ENCODE measurements at regions not wholly inside any gene's neighbourhood (a gene's known extent, or its start where the extent isn't known, plus 50 kb on each side); places are given as distances from the start of the nearest gene placed in this dataset.

DNA sequence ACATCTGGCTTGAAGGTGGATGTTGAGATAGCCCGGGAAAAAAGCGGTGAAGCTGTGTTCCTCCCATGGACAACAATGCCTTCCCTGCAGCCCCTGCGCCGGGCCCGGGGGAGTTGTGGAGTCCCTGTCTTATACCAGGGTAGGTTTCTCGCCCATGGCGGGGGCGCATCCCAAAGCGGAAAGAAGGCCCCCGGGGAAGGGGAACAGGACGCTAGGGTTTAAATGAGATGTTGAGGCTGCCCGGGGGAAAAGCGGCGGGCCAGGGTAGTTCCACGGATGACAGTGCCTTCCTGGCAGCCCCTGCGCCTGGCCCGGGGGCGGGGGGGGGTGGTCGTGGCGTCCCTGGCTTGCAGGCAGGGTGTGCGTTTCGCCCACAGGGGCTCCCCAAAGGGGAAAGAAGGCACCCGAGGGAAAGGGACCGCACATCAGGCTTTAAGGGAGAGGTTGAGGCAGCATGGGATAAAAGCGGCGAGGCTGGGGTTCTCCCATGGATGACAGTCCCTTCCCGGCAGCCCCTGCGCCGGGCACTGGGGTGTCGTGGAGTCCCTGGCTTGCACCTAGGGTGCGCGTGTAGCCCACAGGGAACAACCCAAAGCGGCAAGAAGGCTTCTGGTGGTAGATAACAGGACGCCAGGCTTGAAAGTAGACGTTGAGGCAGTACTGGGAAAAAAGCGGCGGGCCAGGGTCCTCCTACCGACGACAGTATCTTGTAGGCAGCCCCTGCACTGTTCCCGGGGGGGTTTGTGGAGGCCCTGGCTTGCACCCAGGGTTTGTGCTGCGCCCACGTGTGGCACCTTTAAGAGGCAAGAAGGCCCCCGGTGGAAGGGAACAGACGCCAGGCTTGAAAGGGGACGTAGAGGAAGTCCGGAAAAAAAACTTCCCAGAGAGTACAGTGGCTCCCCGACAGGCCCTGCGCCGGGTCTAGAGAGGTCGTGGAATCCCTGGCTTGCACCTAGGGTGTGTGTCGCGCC, 160.8 kb upstream of the ALG10B start:
- DNase-seq (ENCODE audit: low read depth, low spot score), result no peak
- no peaks in the 10 kb centered on the region for H3K27me3 ChIP-seq (ENCODE audit: control insufficient read depth, insufficient read depth, low read length)
- no peak overlapping the region for H3K4me3 ChIP-seq (ENCODE audit: low read depth, low read length)
- CTCF ChIA-PET, result no interaction called here
- peaks cover 100% of the 10 kb centered on the region for H3K9me3 ChIP-seq (ENCODE audit: control insufficient read depth, insufficient read depth, low read length)
- POLR2A ChIA-PET, result no interaction called here
- H3K27ac ChIP-seq (ENCODE audit: low read depth, low read length), result no peak overlapping the region
- TF ChIP-seq, protein P1, sequence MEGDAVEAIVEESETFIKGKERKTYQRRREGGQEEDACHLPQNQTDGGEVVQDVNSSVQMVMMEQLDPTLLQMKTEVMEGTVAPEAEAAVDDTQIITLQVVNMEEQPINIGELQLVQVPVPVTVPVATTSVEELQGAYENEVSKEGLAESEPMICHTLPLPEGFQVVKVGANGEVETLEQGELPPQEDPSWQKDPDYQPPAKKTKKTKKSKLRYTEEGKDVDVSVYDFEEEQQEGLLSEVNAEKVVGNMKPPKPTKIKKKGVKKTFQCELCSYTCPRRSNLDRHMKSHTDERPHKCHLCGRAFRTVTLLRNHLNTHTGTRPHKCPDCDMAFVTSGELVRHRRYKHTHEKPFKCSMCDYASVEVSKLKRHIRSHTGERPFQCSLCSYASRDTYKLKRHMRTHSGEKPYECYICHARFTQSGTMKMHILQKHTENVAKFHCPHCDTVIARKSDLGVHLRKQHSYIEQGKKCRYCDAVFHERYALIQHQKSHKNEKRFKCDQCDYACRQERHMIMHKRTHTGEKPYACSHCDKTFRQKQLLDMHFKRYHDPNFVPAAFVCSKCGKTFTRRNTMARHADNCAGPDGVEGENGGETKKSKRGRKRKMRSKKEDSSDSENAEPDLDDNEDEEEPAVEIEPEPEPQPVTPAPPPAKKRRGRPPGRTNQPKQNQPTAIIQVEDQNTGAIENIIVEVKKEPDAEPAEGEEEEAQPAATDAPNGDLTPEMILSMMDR (IDR thresholded peaks at IDR 0.05; ENCODE audit: low read depth, low read length), result no peak

DNA sequence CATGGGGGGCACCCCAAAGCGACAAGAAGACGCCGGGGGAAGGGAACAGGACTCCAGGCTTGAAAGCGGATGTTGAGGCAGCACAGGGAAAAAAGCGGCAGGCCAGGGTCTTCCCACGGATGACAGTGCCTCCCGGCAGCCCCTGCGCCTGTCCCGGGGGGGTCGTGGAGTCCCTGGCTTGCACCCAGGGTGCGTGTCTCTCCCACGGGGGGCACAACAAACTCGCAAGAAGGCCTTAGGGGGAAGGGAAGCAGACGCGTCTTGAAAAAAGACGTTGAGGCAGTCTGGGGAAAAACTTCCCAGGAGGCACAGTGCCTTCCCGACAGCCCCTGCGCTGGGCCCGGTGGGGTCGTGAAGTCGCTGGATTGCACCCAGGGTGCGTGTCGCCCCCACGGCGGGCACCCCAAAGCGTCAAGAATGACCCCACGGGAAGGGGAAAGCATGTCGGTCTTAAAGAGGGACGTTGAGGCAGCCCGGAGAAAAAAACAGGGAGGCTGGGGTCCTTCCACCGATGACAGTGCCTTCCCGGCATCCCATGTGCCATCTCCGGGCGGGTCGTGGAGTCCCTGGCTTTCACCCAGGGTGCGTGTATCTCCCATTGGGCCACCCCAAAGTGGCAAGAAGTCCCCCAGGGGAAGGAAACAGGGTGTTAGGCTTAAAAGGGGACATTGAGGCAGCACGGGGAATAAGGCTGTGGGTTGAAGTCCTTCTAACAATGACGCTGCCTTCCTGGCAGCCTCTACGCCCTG, 159.9 kb upstream of the ALG10B start:
- no peaks in the 10 kb centered on the region for H3K27me3 ChIP-seq (ENCODE audit: control insufficient read depth, insufficient read depth, low read length)
- TF ChIP-seq, protein P1 (IDR thresholded peaks at IDR 0.05; ENCODE audit: low read depth, low read length), result no peak

DNA sequence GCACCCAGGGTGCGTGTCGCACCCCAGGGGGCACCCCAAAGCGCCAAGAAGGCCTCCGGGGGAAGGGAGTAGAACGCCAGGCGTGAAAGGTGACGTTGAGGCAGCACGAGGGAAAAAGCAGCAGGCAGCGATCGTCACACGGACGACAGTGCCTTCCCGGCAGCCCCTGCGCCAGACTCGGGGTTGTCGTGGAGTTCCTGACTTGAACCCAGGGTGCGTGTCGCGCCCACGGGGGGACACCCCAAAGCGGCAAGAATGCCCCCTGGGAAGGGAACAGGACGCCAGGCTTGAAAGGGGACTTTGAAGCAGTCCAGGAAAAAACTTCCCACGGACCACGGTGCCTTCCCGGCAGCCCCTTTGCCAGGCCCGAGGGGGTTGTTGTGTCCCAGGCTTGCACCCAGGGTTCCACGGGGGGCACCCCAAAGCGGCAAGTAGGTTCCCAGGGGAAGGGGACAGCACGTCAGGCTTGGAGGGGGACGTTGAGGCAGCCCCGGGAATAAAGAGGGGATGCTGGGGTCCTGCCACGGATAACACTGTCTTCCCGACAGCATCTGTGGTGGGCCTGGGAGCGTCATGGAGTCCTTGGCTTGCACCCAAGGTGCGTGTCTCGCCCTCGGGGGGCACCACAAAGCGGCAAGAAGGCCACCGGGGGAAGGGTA, 159.2 kb upstream of the ALG10B start:
- POLR2A ChIA-PET, result no interaction called here
- no peaks in the 10 kb centered on the region for H3K27me3 ChIP-seq (ENCODE audit: control insufficient read depth, insufficient read depth, low read length)
- no peak overlapping the region for H3K4me3 ChIP-seq (ENCODE audit: low read depth, low read length)
- CTCF ChIA-PET, result no interaction called here
- no peak for DNase-seq (ENCODE audit: low read depth, low spot score)
- H3K9me3 ChIP-seq (ENCODE audit: control insufficient read depth, insufficient read depth, low read length), result peaks cover 100% of the 10 kb centered on the region
- TF ChIP-seq, protein P1 (IDR thresholded peaks at IDR 0.05; ENCODE audit: low read depth, low read length), result no peak
- H3K27ac ChIP-seq (ENCODE audit: low read depth, low read length), result no peak overlapping the region

More for the DNA sequence above, 159.9 kb upstream of the ALG10B start:
- H3K4me3 ChIP-seq (ENCODE audit: low read depth, low read length), result no peak overlapping the region
- DNase-seq (ENCODE audit: low read depth, low spot score), result no peak
- ChIA-PET CTCF (no interaction called here), POLR2A (no interaction called here)
- peaks cover 100% of the 10 kb centered on the region for H3K9me3 ChIP-seq (ENCODE audit: control insufficient read depth, insufficient read depth, low read length)
- no peak overlapping the region for H3K27ac ChIP-seq (ENCODE audit: low read depth, low read length)

- TF ChIP-seq, protein P1 (IDR thresholded peaks at IDR 0.05; ENCODE audit: low read depth, low read length), result no peak
- POLR2A ChIA-PET, result no interaction called here
- CTCF ChIA-PET, result no interaction called here
- DNase-seq (ENCODE audit: low read depth, low spot score), result no peak
- H3K4me3 ChIP-seq (ENCODE audit: low read depth, low read length), result no peak overlapping the region
- H3K27ac ChIP-seq (ENCODE audit: low read depth, low read length), result no peak overlapping the region
- no peaks in the 10 kb centered on the region for H3K27me3 ChIP-seq (ENCODE audit: control insufficient read depth, insufficient read depth, low read length)
- peaks cover 100% of the 10 kb centered on the region for H3K9me3 ChIP-seq (ENCODE audit: control insufficient read depth, insufficient read depth, low read length)
These were observed 158.6 kb upstream of the ALG10B start for GRCh38 chr12:38157933-38158401.
